Calu3 (cell line): ENCODE measurements at regions not wholly inside any gene's neighbourhood (a gene's known extent, or its start where the extent isn't known, plus 50 kb on each side); places are given as distances from the start of the nearest gene placed in this dataset.

Experiments
- BruUV-seq: library from RNA; stranded (reverse); fragments of 400-500 nt; replicated peaks from 2 replicates; lab custom pipeline; 2021; lab: Mats Ljungman, UMichigan
- CTCF ChIA-PET: fragments of 300-600 bp; sonication (Branson Sonifier 250); formaldehyde crosslinking; loops from one replicate; lab custom pipeline; 2022; ENCODE audit warnings: antibody characterized with exemption; lab: Charles Lee
- DNase-seq: peaks from one replicate; pipeline ENCODE4 v3.0.0; 2022
- H3K27ac Mint-ChIP-seq: one replicate; pipeline ENCODE4 v1.8.0; 2022; ENCODE audit warnings: mixed read lengths; ENCODE audit not compliant: unreplicated experiment
- H3K27me3 Mint-ChIP-seq: one replicate; pipeline ENCODE4 v1.8.0; 2022; ENCODE audit warnings: mixed read lengths; ENCODE audit not compliant: unreplicated experiment
- H3K36me3 Mint-ChIP-seq: one replicate; pipeline ENCODE4 v1.8.0; 2022; ENCODE audit warnings: mild to moderate bottlenecking, moderate library complexity, mixed read lengths; ENCODE audit not compliant: insufficient read depth, unreplicated experiment
- H3K4me1 Mint-ChIP-seq: one replicate; pipeline ENCODE4 v1.8.0; 2022; ENCODE audit warnings: mild to moderate bottlenecking, low read depth, mixed read lengths; ENCODE audit not compliant: unreplicated experiment
- H3K4me3 Mint-ChIP-seq: one replicate; pipeline ENCODE4 v1.8.0; 2022; ENCODE audit warnings: mild to moderate bottlenecking, low read depth, moderate library complexity, mixed read lengths; ENCODE audit not compliant: unreplicated experiment
- H3K9me3 Mint-ChIP-seq: one replicate; pipeline ENCODE4 v1.8.0; 2022; ENCODE audit warnings: low read depth, mixed read lengths; ENCODE audit not compliant: unreplicated experiment
- intact Hi-C: fragments of 100-400 bp; cut with micrococcal nuclease; formaldehyde crosslinking; loops from one replicate; pipeline ENCODE4 v1.10.0; 2022; ENCODE audit not compliant: unreplicated experiment
- TF ChIP-seq, protein P1 (sequence below): fragments of 200-600 bp; IDR thresholded peaks from one replicate; pipeline ENCODE4 v1.8.0; 2022; ENCODE audit warnings: antibody characterized with exemption; ENCODE audit not compliant: unreplicated experiment

DNA sequence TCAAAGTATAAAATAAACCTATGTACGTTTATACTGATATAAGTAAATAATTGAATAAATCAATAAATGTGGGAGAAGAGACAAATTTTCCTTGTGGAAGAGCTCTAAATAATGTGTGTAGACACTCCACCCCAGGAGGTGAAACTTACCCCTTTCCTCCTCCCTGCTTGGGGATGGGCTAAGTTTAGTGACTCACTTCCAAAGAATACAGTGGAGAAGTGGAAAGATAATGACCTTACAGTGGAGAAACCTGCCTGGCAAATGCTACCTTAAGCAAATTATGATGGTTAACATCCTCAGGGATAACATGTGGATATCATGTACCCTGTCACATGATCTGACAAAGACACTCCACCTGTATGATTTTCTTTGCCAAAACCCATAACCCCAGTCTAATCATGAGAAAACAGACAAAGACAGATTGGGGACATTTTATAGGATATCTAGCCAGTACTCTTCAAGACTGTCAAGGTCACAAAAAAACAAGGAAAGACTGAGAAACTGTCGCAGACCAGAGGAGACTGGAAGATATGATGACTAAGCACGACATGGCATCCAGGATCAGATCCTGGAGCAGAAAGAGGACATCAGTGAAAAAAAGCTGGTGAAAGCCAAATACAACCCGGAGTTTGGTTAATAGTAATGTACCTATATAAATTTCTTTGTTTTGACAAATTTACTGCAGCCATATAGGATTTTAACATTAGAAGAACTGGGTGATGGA is 195.5 kb upstream of the PRDM1 start:
- H3K27me3 Mint-ChIP-seq: no peaks in the 10 kb centered on the region
- CTCF ChIA-PET: no interaction called here
- H3K9me3 Mint-ChIP-seq: peaks cover 10% of the 10 kb centered on the region
- DNase-seq: no peak
- TF ChIP-seq, protein P1, sequence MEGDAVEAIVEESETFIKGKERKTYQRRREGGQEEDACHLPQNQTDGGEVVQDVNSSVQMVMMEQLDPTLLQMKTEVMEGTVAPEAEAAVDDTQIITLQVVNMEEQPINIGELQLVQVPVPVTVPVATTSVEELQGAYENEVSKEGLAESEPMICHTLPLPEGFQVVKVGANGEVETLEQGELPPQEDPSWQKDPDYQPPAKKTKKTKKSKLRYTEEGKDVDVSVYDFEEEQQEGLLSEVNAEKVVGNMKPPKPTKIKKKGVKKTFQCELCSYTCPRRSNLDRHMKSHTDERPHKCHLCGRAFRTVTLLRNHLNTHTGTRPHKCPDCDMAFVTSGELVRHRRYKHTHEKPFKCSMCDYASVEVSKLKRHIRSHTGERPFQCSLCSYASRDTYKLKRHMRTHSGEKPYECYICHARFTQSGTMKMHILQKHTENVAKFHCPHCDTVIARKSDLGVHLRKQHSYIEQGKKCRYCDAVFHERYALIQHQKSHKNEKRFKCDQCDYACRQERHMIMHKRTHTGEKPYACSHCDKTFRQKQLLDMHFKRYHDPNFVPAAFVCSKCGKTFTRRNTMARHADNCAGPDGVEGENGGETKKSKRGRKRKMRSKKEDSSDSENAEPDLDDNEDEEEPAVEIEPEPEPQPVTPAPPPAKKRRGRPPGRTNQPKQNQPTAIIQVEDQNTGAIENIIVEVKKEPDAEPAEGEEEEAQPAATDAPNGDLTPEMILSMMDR: no peak
- no peak overlapping the region for H3K4me3 Mint-ChIP-seq
- H3K27ac Mint-ChIP-seq: no peak overlapping the region
- BruUV-seq: no TSS peak
- intact Hi-C loops: no loop called here
- H3K36me3 Mint-ChIP-seq: no peaks in the 10 kb centered on the region
- H3K4me1 Mint-ChIP-seq: peaks cover 12% of the 10 kb centered on the region

- no TSS peak for BruUV-seq
- H3K9me3 Mint-ChIP-seq: peaks cover 10% of the 10 kb centered on the region
- H3K36me3 Mint-ChIP-seq: no peaks in the 10 kb centered on the region
- peaks cover 19% of the 10 kb centered on the region for H3K4me1 Mint-ChIP-seq
- H3K27ac Mint-ChIP-seq: no peak overlapping the region
- peaks cover 5% of the 10 kb centered on the region for H3K27me3 Mint-ChIP-seq
- intact Hi-C loops: no loop called here
- CTCF ChIA-PET: no interaction called here
- no peak for DNase-seq
- H3K4me3 Mint-ChIP-seq: no peak overlapping the region
- TF ChIP-seq, protein P1: no peak
These were observed 196.2 kb upstream of the PRDM1 start for GRCh38 chr6:105889902-105890301.

GRCh38 chr6:105886814-105887544 is 199.2 kb upstream of the PRDM1 start:
- H3K36me3 Mint-ChIP-seq: peaks cover 3% of the 10 kb centered on the region
- BruUV-seq: no TSS peak
- peaks cover 4% of the 10 kb centered on the region for H3K9me3 Mint-ChIP-seq
- no peak overlapping the region for H3K4me3 Mint-ChIP-seq
- peaks cover 14% of the 10 kb centered on the region for H3K27me3 Mint-ChIP-seq
- no peak overlapping the region for H3K27ac Mint-ChIP-seq
- no peak for DNase-seq
- intact Hi-C loops: no loop called here
- CTCF ChIA-PET: no interaction called here
- TF ChIP-seq, protein P1: no peak
- peaks cover 41% of the 10 kb centered on the region for H3K4me1 Mint-ChIP-seq

DNA sequence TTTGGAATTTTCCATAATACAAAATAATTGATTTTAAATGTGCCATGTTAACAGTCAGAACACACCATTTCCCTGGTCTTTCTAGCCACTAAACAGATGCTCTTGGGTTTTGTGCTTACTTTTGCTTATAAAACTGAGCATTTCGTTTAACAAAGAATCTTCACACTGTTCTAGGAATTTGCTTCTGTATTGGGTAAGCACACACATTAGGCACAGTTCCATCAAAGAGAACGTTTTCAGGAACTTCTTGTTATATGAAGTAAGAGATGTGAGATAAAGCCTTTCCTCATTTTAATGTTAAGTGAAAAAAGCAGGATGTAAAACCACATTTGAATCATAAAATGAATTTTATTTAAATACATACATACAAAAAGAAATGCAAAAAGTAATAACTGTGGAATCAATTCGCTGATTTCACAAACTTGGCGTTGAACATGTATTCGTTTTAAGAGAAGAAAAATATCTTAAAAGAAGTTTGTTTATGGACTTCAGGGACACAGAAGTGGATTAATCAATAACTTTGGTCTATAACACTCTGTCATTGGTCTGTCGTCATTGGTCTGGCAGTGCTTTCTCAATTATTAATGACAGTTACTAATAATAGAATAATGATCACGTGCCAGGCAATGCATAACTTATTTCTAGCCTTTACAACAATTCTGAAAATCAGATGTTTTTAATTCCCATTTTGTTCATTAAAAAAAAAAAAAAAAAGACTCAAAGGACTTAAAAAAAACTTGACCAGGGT is 199.9 kb upstream of the PRDM1 start:
- H3K27me3 Mint-ChIP-seq: peaks cover 14% of the 10 kb centered on the region
- no peak overlapping the region for H3K4me3 Mint-ChIP-seq
- TF ChIP-seq, protein P1: no peak
- DNase-seq: no peak
- H3K27ac Mint-ChIP-seq: no peak overlapping the region
- BruUV-seq: no TSS peak
- peaks cover 41% of the 10 kb centered on the region for H3K4me1 Mint-ChIP-seq
- intact Hi-C loops: no loop called here
- peaks cover 3% of the 10 kb centered on the region for H3K36me3 Mint-ChIP-seq
- H3K9me3 Mint-ChIP-seq: peaks cover 2% of the 10 kb centered on the region
- CTCF ChIA-PET: no interaction called here
